CD14-positive monocyte (primary cell): ENCODE measurements at regions not wholly inside any gene's neighbourhood (a gene's known extent, or its start where the extent isn't known, plus 50 kb on each side); places are given as distances from the start of the nearest gene placed in this dataset.

ENCODE experiments used
- DNase-seq, 3 donors: peaks; one replicate each; pipeline ENCODE4 v3.0.0-alpha.2; 2011 to 2022
- H2AFZ ChIP-seq: 2 replicates; pipeline ENCODE4 v1.6.0; 2012; ENCODE audit warnings: mild to moderate bottlenecking, low read depth, low read length, inconsistent platforms; ENCODE audit not compliant: insufficient read depth, poor library complexity, severe bottlenecking
- H3K27ac ChIP-seq, 2 donors: 1 replicate in 1 of 2; 2 replicates in 1 of 2; pipeline ENCODE4 v1.5.1; 2012 to 2013; ENCODE audit warnings: low read length in 2 of 2, control low read depth in 1 of 2, inconsistent platforms in 1 of 2, low read depth in 1 of 2, mild to moderate bottlenecking in 1 of 2
- H3K27me3 ChIP-seq, 2 donors: one replicate each; pipeline versions ENCODE4 v1.6.0 to v1.6.1; 2011 to 2013; ENCODE audit warnings: low read length in 2 of 2; ENCODE audit not compliant: control insufficient read depth in 2 of 2, insufficient read depth in 2 of 2
- H3K36me3 ChIP-seq, 2 donors: replicated peaks in 1 of 2; 1 replicate in 1 of 2; 2 replicates in 1 of 2; pipeline versions ENCODE4 v1.5.1 to v1.6.1; 2012 to 2013; ENCODE audit warnings: low read length in 2 of 2, control low read depth in 1 of 2, inconsistent platforms in 1 of 2, mild to moderate bottlenecking in 1 of 2; ENCODE audit not compliant: insufficient read depth in 2 of 2, control insufficient read depth in 1 of 2
- H3K4me1 ChIP-seq, 2 donors: 1 replicate in 1 of 2; 2 replicates in 1 of 2; pipeline versions ENCODE4 v1.5.1 to v1.6.1; 2012 to 2013; ENCODE audit warnings: low read length in 2 of 2, control low read depth in 1 of 2, inconsistent platforms in 1 of 2, mild to moderate bottlenecking in 1 of 2, moderate library complexity in 1 of 2; ENCODE audit not compliant: insufficient read depth in 2 of 2, control insufficient read depth in 1 of 2
- H3K4me2 ChIP-seq: replicated peaks from 2 replicates; pipeline ENCODE3; 2012; ENCODE audit warnings: low read length, moderate library complexity, mild to moderate bottlenecking; ENCODE audit not compliant: poor library complexity, severe bottlenecking; ENCODE audit errors: extremely low read depth
- H3K4me3 ChIP-seq, 3 experiments: fragments of 200-600 bp in 1 of 3; sonication (generic) in 1 of 3; replicated peaks in 1 of 3; 1 replicate in 2 of 3; 2 replicates in 1 of 3; pipeline ENCODE4 v1.5.1; 2011 to 2013; ENCODE audit warnings: low read length in 3 of 3, mild to moderate bottlenecking in 3 of 3, control low read depth in 2 of 3, low read depth in 2 of 3, inconsistent platforms in 1 of 3, moderate library complexity in 1 of 3
- H3K79me2 ChIP-seq: 2 replicates; pipeline ENCODE4 v1.6.0; 2012; ENCODE audit warnings: mild to moderate bottlenecking, control low read depth, inconsistent platforms, low read length, moderate library complexity; ENCODE audit not compliant: insufficient read depth
- H3K9ac ChIP-seq: 2 replicates; pipeline ENCODE4 v1.6.0; 2017; ENCODE audit warnings: low read length, mild to moderate bottlenecking; ENCODE audit not compliant: insufficient read depth, poor library complexity, severe bottlenecking
- H3K9me3 ChIP-seq, 2 donors: replicated peaks in 1 of 2; 1 replicate in 1 of 2; 2 replicates in 1 of 2; pipeline versions ENCODE4 v1.5.1 to v1.6.1; 2012 to 2013; ENCODE audit warnings: low read length in 2 of 2, control low read depth in 1 of 2; ENCODE audit not compliant: control insufficient read depth in 1 of 2, insufficient read depth in 1 of 2
- H4K20me1 ChIP-seq: 2 replicates; pipeline ENCODE4 v1.6.0; 2012; ENCODE audit warnings: mild to moderate bottlenecking, low read length, control low read depth, moderate library complexity; ENCODE audit not compliant: insufficient read depth
- H3K27ac Mint-ChIP-seq, 7 donors: one replicate each; pipeline ENCODE4 v1.8.0; 2020; ENCODE audit warnings: mild to moderate bottlenecking in 7 of 7, mixed read lengths in 7 of 7, moderate library complexity in 6 of 7, inconsistent platforms in 2 of 7
- H3K27me3 Mint-ChIP-seq, 3 donors: one replicate each; pipeline ENCODE4 v1.8.0; 2021 to 2022; ENCODE audit warnings: low read depth in 3 of 3, mild to moderate bottlenecking in 3 of 3, mixed read lengths in 3 of 3, moderate library complexity in 3 of 3, inconsistent platforms in 1 of 3
- H3K36me3 Mint-ChIP-seq, 2 donors: one replicate each; pipeline ENCODE4 v1.8.0; 2020; ENCODE audit warnings: mixed read lengths in 2 of 2, inconsistent platforms in 1 of 2, mild to moderate bottlenecking in 1 of 2
- H3K4me1 Mint-ChIP-seq: one replicate; pipeline ENCODE4 v1.8.0; 2020; ENCODE audit warnings: mild to moderate bottlenecking, mixed read lengths
- H3K4me3 Mint-ChIP-seq, 2 donors: one replicate each; pipeline ENCODE4 v1.8.0; 2020; ENCODE audit warnings: mild to moderate bottlenecking in 2 of 2, mixed read lengths in 2 of 2, moderate library complexity in 1 of 2
- H3K9me3 Mint-ChIP-seq, 7 donors: one replicate each; pipeline ENCODE4 v1.8.0; 2020 to 2022; ENCODE audit warnings: mixed read lengths in 7 of 7, mild to moderate bottlenecking in 6 of 7, moderate library complexity in 6 of 7, inconsistent platforms in 2 of 7
- CTCF ChIP-seq: fragments of 200-600 bp; IDR thresholded peaks from one replicate; pipeline ENCODE4 v1.8.0; 2022; ENCODE audit warnings: antibody characterized with exemption, mild to moderate bottlenecking
- WGBS: methylation state at CpG from one replicate; pipeline ENCODE4 v1.1.5; 2013; ENCODE audit warnings: missing lambda C conversion rate; ENCODE audit not compliant: insufficient coverage; 5-methylcytosine and 5-hydroxymethylcytosine counted together
- intact Hi-C, 2 donors: fragments of 100-400 bp; cut with micrococcal nuclease; formaldehyde crosslinking; loops; one replicate each; pipeline versions ENCODE4 v1.15.0 to v1.15.1; 2023

- Histone ChIP-seq H3K9me3 (no peaks in the 10 kb centered on the region), H3K36me3 (no peaks in the 10 kb centered on the region), H3K4me1 (no peaks in the 10 kb centered on the region), H3K4me2 (no peak overlapping the region), H2AFZ (no peak overlapping the region), H3K4me3 (no peak overlapping the region), H3K9ac (no peak overlapping the region), H3K27ac (no peak overlapping the region), H3K79me2 (no peaks in the 10 kb centered on the region), H3K27me3 (no peaks in the 10 kb centered on the region), H4K20me1 (no peaks in the 10 kb centered on the region)
- intact Hi-C loops = no loop called here
- Mint-ChIP-seq H3K4me3 (no peak overlapping the region), H3K9me3 (peaks cover 0 to 2% (median 0%) of the 10 kb centered on the region in 7 donors), H3K4me1 (peaks cover 2% of the 10 kb centered on the region), H3K27ac (peak overlapping the region in 1 of 7 donors; percentile 50), H3K36me3 (no peaks in the 10 kb centered on the region), H3K27me3 (peaks cover 0 to 6% (median 3%) of the 10 kb centered on the region in 3 donors)
- DNase-seq = no peak
- 100% methylated on average over 1 of the region's 4 CpGs for WGBS
- no peak for TF ChIP-seq CTCF
Observed at GRCh38 chr15:69957175-69957574, 140.5 kb downstream of the TLE3 start.

- H3K4me2 ChIP-seq = no peak overlapping the region
- H4K20me1 ChIP-seq = no peaks in the 10 kb centered on the region
- H3K79me2 ChIP-seq = no peaks in the 10 kb centered on the region
- H3K4me1 ChIP-seq = no peaks in the 10 kb centered on the region
- Mint-ChIP-seq H3K4me3 (no peak overlapping the region), H3K27ac (peak overlapping the region in 1 of 7 donors; percentile 37), H3K27me3 (peaks cover 0 to 6% (median 5%) of the 10 kb centered on the region in 3 donors), H3K9me3 (peaks cover 0 to 2% (median 0%) of the 10 kb centered on the region in 7 donors), H3K4me1 (peaks cover 2% of the 10 kb centered on the region), H3K36me3 (no peaks in the 10 kb centered on the region)
- H3K9me3 ChIP-seq = no peaks in the 10 kb centered on the region
- no peak overlapping the region for H3K9ac ChIP-seq
- H2AFZ ChIP-seq = no peak overlapping the region
- DNase-seq = peak in 1 of 3 donors; percentile 31
- no peaks in the 10 kb centered on the region for H3K27me3 ChIP-seq
- TF ChIP-seq CTCF = no peak
- WGBS = no CpG with 5 or more reads among the region's 3 CpGs
- no peak overlapping the region for H3K27ac ChIP-seq
- no peaks in the 10 kb centered on the region for H3K36me3 ChIP-seq
- no peak overlapping the region for H3K4me3 ChIP-seq
- intact Hi-C loops = no loop called here
Observed at GRCh38 chr15:69958496-69959084, 139.1 kb downstream of the TLE3 start.
